Calu3 (cell line): ENCODE measurements at regions not wholly inside any gene's neighbourhood (a gene's known extent, or its start where the extent isn't known, plus 50 kb on each side); places are given as distances from the start of the nearest gene placed in this dataset.

Source experiments
- BruUV-seq: library from RNA; stranded (reverse); fragments of 400-500 nt; replicated peaks from 2 replicates; lab custom pipeline; 2021; lab: Mats Ljungman, UMichigan
- CTCF ChIA-PET: fragments of 300-600 bp; sonication (Branson Sonifier 250); formaldehyde crosslinking; loops from one replicate; lab custom pipeline; 2022; ENCODE audit warnings: antibody characterized with exemption; lab: Charles Lee
- DNase-seq: peaks from one replicate; pipeline ENCODE4 v3.0.0; 2022
- H3K27ac Mint-ChIP-seq: one replicate; pipeline ENCODE4 v1.8.0; 2022; ENCODE audit warnings: mixed read lengths; ENCODE audit not compliant: unreplicated experiment
- H3K27me3 Mint-ChIP-seq: one replicate; pipeline ENCODE4 v1.8.0; 2022; ENCODE audit warnings: mixed read lengths; ENCODE audit not compliant: unreplicated experiment
- H3K36me3 Mint-ChIP-seq: one replicate; pipeline ENCODE4 v1.8.0; 2022; ENCODE audit warnings: mild to moderate bottlenecking, moderate library complexity, mixed read lengths; ENCODE audit not compliant: insufficient read depth, unreplicated experiment
- H3K4me1 Mint-ChIP-seq: one replicate; pipeline ENCODE4 v1.8.0; 2022; ENCODE audit warnings: mild to moderate bottlenecking, low read depth, mixed read lengths; ENCODE audit not compliant: unreplicated experiment
- H3K4me3 Mint-ChIP-seq: one replicate; pipeline ENCODE4 v1.8.0; 2022; ENCODE audit warnings: mild to moderate bottlenecking, low read depth, moderate library complexity, mixed read lengths; ENCODE audit not compliant: unreplicated experiment
- H3K9me3 Mint-ChIP-seq: one replicate; pipeline ENCODE4 v1.8.0; 2022; ENCODE audit warnings: low read depth, mixed read lengths; ENCODE audit not compliant: unreplicated experiment
- intact Hi-C: fragments of 100-400 bp; cut with micrococcal nuclease; formaldehyde crosslinking; loops from one replicate; pipeline ENCODE4 v1.10.0; 2022; ENCODE audit not compliant: unreplicated experiment
- TF ChIP-seq, protein P1 (sequence below): fragments of 200-600 bp; IDR thresholded peaks from one replicate; pipeline ENCODE4 v1.8.0; 2022; ENCODE audit warnings: antibody characterized with exemption; ENCODE audit not compliant: unreplicated experiment

DNA sequence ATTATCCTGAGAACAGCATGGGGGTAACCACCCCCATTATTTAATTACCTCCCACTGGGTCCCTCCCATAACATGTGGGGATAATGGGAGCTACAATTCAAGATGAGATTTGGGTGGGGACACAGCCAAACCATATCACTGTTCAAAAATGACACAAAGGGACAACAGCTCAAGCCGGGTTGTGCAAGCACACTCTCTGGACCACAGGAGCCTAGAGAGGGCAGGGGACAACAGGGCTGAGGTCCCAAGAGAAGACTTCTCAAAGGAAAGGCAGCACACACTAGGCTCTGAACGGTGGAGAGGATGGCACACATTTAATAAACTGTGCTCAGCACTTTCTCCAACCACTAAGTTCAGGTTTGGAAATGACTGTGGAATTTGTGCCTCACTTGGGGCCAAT lies 122.1 kb upstream of the PKDCC start:
- no peak overlapping the region for H3K4me3 Mint-ChIP-seq
- TF ChIP-seq, protein P1, sequence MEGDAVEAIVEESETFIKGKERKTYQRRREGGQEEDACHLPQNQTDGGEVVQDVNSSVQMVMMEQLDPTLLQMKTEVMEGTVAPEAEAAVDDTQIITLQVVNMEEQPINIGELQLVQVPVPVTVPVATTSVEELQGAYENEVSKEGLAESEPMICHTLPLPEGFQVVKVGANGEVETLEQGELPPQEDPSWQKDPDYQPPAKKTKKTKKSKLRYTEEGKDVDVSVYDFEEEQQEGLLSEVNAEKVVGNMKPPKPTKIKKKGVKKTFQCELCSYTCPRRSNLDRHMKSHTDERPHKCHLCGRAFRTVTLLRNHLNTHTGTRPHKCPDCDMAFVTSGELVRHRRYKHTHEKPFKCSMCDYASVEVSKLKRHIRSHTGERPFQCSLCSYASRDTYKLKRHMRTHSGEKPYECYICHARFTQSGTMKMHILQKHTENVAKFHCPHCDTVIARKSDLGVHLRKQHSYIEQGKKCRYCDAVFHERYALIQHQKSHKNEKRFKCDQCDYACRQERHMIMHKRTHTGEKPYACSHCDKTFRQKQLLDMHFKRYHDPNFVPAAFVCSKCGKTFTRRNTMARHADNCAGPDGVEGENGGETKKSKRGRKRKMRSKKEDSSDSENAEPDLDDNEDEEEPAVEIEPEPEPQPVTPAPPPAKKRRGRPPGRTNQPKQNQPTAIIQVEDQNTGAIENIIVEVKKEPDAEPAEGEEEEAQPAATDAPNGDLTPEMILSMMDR = no peak
- BruUV-seq = no TSS peak
- no peak for DNase-seq
- CTCF ChIA-PET = no interaction called here
- H3K9me3 Mint-ChIP-seq = peaks cover 5% of the 10 kb centered on the region
- no peaks in the 10 kb centered on the region for H3K36me3 Mint-ChIP-seq
- H3K4me1 Mint-ChIP-seq = peaks cover 51% of the 10 kb centered on the region
- intact Hi-C loops = no loop called here
- H3K27ac Mint-ChIP-seq = no peak overlapping the region
- no peaks in the 10 kb centered on the region for H3K27me3 Mint-ChIP-seq

DNA sequence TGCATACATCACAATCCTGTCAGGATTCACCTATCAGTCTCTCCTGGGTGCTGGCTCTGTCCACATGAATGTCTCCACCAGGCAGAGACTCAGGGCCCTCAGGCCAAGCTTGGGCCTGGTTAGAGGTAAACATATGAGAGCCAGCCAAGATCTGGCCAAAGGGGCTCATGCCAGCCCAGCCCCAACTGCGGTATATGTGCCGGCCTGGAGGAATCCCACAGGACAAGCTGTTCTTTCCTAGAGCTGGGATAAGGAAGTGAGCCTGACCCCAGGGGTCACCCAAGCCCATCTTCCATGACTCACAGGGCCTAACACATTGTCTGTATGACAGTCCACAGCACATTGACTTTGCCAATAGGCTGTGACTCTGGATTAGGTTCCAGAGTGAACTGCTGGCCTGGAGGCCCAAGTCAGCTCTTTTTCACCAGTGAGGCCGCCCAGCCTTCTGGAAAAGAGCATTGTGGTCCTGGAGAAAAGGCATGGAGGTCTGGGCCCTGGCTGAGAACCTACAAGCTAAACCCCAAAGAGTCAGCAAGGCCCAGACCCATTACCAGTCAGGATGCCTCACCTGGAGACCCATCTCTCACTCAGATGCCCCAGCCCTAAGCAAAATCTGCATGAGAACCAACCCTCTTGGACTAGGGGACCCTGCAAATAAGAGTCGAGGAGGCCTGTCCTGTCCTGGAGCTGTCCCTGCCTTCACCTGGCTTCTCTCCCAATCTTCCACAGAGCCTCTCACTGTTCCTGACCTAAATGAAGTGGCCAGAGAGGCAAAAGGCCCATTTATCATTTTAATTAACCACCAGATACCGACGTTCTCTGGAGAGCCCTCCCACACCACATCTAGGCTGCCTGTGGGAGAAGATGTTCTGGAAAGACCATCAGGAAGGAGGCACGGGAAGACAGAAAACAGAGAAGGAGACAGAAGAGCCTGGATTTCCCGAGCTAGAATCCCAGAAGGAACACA lies 120.9 kb upstream of the PKDCC start:
- peaks cover 5% of the 10 kb centered on the region for H3K36me3 Mint-ChIP-seq
- CTCF ChIA-PET = no interaction called here
- no peak overlapping the region for H3K4me3 Mint-ChIP-seq
- no peak overlapping the region for H3K27ac Mint-ChIP-seq
- no peak for DNase-seq
- H3K9me3 Mint-ChIP-seq = peaks cover 5% of the 10 kb centered on the region
- BruUV-seq = no TSS peak
- TF ChIP-seq, protein P1 = no peak
- no peaks in the 10 kb centered on the region for H3K27me3 Mint-ChIP-seq
- intact Hi-C loops = no loop called here
- H3K4me1 Mint-ChIP-seq = peaks cover 50% of the 10 kb centered on the region

DNA sequence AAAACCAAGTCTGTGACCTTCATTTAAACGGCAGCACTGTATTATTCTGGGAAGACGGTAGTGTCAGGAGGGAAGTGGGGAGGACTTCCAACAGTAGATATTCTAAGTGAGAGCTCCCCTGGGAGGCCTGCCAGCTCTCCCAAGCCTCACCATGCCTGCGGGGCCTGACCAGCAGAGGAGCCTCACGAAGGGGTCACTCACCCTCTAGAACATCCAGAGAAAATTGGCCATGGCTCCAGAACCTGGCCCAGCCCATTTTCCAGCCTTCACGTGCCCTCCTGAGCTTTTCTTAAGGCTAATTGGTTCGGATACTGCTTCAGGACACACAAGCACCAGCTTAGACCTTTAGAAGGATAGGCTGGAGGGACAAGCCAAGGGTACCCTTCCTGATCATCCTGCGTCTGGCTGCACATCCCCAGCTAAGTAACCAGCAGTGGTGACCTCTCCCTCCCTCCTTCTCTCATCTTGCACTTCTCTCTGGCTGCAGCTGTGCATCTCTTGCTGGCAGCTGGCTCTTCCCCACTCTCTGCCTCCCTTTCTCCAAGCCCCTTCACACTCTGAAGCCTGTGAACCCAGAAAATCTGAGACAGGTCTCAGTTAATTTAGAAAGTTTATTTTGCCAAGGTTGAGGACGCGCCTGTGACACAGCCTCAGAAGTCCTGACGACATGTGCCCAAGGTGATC lies 120.1 kb upstream of the PKDCC start:
- CTCF ChIA-PET = no interaction called here
- BruUV-seq = no TSS peak
- H3K27me3 Mint-ChIP-seq = no peaks in the 10 kb centered on the region

DNA sequence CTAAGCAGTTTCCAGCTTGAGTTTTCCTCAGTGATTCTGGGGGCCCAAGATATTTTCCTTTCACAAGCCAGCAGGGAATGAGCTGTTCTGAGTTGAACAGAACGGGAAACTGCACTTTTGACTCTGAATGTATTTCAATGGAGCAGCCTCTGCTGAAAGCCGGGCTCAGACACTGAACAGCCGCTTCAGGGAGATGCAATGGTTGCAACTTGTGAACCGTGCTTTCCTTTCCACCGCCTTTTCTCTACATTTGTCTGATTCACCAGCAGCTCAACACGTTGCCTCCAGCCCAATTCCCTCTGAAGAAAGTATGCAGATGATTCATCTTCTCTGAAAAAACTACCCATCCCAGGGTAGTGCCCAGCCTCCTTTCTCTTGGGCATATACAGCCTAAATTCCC lies 119.3 kb upstream of the PKDCC start:
- H3K27ac Mint-ChIP-seq = no peak overlapping the region
- no peak for DNase-seq
- CTCF ChIA-PET = no interaction called here

More for the DNA sequence above, 120.1 kb upstream of the PKDCC start:
- no peak overlapping the region for H3K4me3 Mint-ChIP-seq
- peaks cover 5% of the 10 kb centered on the region for H3K9me3 Mint-ChIP-seq
- TF ChIP-seq, protein P1 = no peak
- no peak for DNase-seq
- peaks cover 5% of the 10 kb centered on the region for H3K36me3 Mint-ChIP-seq
- peaks cover 41% of the 10 kb centered on the region for H3K4me1 Mint-ChIP-seq
- intact Hi-C loops = no loop called here
- no peak overlapping the region for H3K27ac Mint-ChIP-seq

More for the DNA sequence above, 119.3 kb upstream of the PKDCC start:
- H3K36me3 Mint-ChIP-seq = peaks cover 5% of the 10 kb centered on the region
- no peak overlapping the region for H3K4me3 Mint-ChIP-seq
- TF ChIP-seq, protein P1 = no peak
- intact Hi-C loops = no loop called here
- BruUV-seq = no TSS peak
- H3K27me3 Mint-ChIP-seq = no peaks in the 10 kb centered on the region
- H3K9me3 Mint-ChIP-seq = peaks cover 5% of the 10 kb centered on the region
- H3K4me1 Mint-ChIP-seq = peaks cover 41% of the 10 kb centered on the region
